ENCODE measurements at regions not wholly inside any gene's neighbourhood (a gene's known extent, or its start where the extent isn't known, plus 50 kb on each side); places are given as distances from the start of the nearest gene placed in this dataset.

DNA sequence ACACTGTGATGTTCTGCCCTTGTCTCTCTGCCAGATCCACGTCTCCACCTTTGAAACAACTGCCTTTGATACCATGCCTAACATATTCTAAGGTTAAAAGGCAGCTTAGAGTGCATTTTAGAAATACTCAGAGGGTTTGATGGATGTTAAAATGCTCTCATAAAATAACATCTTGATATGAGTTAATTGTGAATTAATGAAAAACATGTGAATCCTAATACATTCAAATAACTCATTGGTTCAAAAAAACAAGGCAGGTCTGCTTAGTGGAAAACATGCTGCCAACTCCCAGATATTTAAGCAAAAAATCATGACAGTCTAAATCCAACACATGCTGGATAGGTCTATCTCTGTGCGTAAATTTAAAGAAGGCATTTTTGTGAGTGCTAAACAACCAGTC is 291.8 kb downstream of the AHR start:
- RAD21 ChIA-PET (ENCODE audit: low non-redundant PET in 1 of 2, low total read pairs in 2 of 2, uncharacterized antibody in 2 of 2, unreplicated experiment in 2 of 2) = no interaction called here

DNA sequence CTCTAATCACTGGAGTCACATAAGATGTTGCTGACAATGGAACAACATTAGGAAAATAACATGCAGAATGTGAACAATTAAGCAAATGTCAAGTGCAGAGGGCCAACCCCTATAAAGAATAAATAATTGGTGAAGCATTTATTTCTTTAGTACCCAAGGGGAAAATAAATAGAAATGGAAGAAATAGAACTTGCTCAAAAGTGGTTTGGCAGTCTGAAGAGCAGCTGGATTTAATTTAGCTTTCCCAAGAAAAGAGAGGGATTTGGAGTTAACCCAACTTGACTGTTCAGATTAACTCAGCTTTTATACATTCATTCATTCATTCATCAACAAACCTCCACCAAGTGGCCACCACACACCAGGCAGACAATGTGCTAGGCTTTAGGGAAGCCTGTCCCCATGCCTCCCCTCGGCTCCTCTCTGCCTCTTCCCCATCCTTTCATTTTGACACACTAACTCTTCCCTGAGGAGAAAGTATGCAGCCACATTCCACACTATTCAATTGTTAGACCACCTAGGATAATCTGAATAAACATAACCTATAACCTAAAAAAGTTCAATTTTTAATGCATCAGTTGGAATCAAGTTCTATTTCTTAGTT is 295.5 kb downstream of the AHR start:
- ChIA-PET RAD21 (ENCODE audit: low non-redundant PET in 1 of 2, low total read pairs in 2 of 2, uncharacterized antibody in 2 of 2, unreplicated experiment in 2 of 2) (no interaction called here), CTCF (no interaction called here), POLR2A (no interaction called here)
- H3K9me3 ChIP-seq (ENCODE audit: control insufficient read depth in 1 of 2, insufficient read depth in 1 of 2, low read depth in 1 of 2, low read length in 2 of 2) = no peaks in the 10 kb centered on the region
- no peak overlapping the region for H3K9ac ChIP-seq (ENCODE audit: low read length)
- no TSS peak for BruUV-seq (replicated peaks)
- DNase-seq (ENCODE audit: low read depth, low spot score) (no peak), ATAC-seq (no peak)
- H3K27ac ChIP-seq (ENCODE audit: low read depth, low read length) = no peak overlapping the region
- no peak overlapping the region for H2AFZ ChIP-seq (ENCODE audit: low read depth, low read length, poor library complexity, severe bottlenecking)
- no peaks in the 10 kb centered on the region for H3K36me3 ChIP-seq (ENCODE audit: control insufficient read depth in 1 of 2, insufficient read depth in 2 of 2, low read length in 2 of 2)
- H3K9me2 ChIP-seq (ENCODE audit: insufficient read depth) = no peaks in the 10 kb centered on the region
- intact Hi-C loops (cut with micrococcal nuclease) = no loop called here
- H4K20me1 ChIP-seq (ENCODE audit: insufficient read depth) = no peaks in the 10 kb centered on the region
- H3K79me2 ChIP-seq (ENCODE audit: insufficient read depth, low read length) = no peaks in the 10 kb centered on the region
- no peak overlapping the region for H3K4me2 ChIP-seq (ENCODE audit: low read length)
- no peaks in the 10 kb centered on the region for H3K27me3 ChIP-seq (ENCODE audit: insufficient read depth, low read length)
- no peak overlapping the region for H3K4me3 ChIP-seq (replicated peaks in 1 of 2; ENCODE audit: low read depth in 1 of 2, low read length in 2 of 2)
- TF ChIP-seq, protein P1, sequence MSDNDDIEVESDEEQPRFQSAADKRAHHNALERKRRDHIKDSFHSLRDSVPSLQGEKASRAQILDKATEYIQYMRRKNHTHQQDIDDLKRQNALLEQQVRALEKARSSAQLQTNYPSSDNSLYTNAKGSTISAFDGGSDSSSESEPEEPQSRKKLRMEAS (IDR thresholded peaks at IDR 0.05) = no peak
- TF ChIP-seq TCF7L2 (IDR thresholded peaks at IDR 0.05; ENCODE audit: borderline replicate concordance, extremely low read depth, insufficient read depth, insufficient read length) = no peak
- no peak for TF ChIP-seq SIN3A (IDR thresholded peaks at IDR 0.05; ENCODE audit: low read depth)
- no peak for TF ChIP-seq POLR2AphosphoS5 (IDR thresholded peaks at IDR 0.05; ENCODE audit: low read depth, low read length)
- TF ChIP-seq, protein P2, sequence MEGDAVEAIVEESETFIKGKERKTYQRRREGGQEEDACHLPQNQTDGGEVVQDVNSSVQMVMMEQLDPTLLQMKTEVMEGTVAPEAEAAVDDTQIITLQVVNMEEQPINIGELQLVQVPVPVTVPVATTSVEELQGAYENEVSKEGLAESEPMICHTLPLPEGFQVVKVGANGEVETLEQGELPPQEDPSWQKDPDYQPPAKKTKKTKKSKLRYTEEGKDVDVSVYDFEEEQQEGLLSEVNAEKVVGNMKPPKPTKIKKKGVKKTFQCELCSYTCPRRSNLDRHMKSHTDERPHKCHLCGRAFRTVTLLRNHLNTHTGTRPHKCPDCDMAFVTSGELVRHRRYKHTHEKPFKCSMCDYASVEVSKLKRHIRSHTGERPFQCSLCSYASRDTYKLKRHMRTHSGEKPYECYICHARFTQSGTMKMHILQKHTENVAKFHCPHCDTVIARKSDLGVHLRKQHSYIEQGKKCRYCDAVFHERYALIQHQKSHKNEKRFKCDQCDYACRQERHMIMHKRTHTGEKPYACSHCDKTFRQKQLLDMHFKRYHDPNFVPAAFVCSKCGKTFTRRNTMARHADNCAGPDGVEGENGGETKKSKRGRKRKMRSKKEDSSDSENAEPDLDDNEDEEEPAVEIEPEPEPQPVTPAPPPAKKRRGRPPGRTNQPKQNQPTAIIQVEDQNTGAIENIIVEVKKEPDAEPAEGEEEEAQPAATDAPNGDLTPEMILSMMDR (IDR thresholded peaks at IDR 0.05 in 2 of 3, conservative IDR thresholded peaks at IDR 0.05 in 1 of 3; ENCODE audit: borderline replicate concordance in 1 of 3, insufficient read depth in 1 of 3, low read depth in 2 of 3, low read length in 2 of 3) = no peak
- no peak for TF ChIP-seq EGR1 (IDR thresholded peaks at IDR 0.05; ENCODE audit: low read depth)
- no peak for TF ChIP-seq CBX3 (IDR thresholded peaks at IDR 0.05; ENCODE audit: low read depth)
- no peak for TF ChIP-seq EZH2phosphoT487 (IDR thresholded peaks at IDR 0.05; ENCODE audit: borderline replicate concordance)
- no peak for TF ChIP-seq FOSL1 (IDR thresholded peaks at IDR 0.05; ENCODE audit: low read depth)
- TF ChIP-seq JUND (IDR thresholded peaks at IDR 0.05) = no peak
- TF ChIP-seq, protein P3, sequence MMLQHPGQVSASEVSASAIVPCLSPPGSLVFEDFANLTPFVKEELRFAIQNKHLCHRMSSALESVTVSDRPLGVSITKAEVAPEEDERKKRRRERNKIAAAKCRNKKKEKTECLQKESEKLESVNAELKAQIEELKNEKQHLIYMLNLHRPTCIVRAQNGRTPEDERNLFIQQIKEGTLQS (IDR thresholded peaks at IDR 0.05) = no peak
- no peaks in the 10 kb centered on the region for H3K4me1 ChIP-seq (ENCODE audit: control insufficient read depth in 1 of 2, insufficient read depth in 2 of 2, low read length in 2 of 2)

More for the DNA sequence above, 291.8 kb downstream of the AHR start:
- Histone ChIP-seq H3K36me3 (ENCODE audit: control insufficient read depth in 1 of 2, insufficient read depth in 2 of 2, low read length in 2 of 2) (no peaks in the 10 kb centered on the region), H4K20me1 (ENCODE audit: insufficient read depth) (no peaks in the 10 kb centered on the region), H3K4me2 (ENCODE audit: low read length) (no peak overlapping the region), H3K9me3 (ENCODE audit: control insufficient read depth in 1 of 2, insufficient read depth in 1 of 2, low read depth in 1 of 2, low read length in 2 of 2) (no peaks in the 10 kb centered on the region), H3K9me2 (ENCODE audit: insufficient read depth) (no peaks in the 10 kb centered on the region), H3K27ac (ENCODE audit: low read depth, low read length) (no peak overlapping the region), H3K79me2 (ENCODE audit: insufficient read depth, low read length) (no peaks in the 10 kb centered on the region), H3K4me3 (replicated peaks in 1 of 2; ENCODE audit: low read depth in 1 of 2, low read length in 2 of 2) (no peak overlapping the region), H3K27me3 (ENCODE audit: insufficient read depth, low read length) (no peaks in the 10 kb centered on the region), H3K4me1 (ENCODE audit: control insufficient read depth in 1 of 2, insufficient read depth in 2 of 2, low read length in 2 of 2) (no peaks in the 10 kb centered on the region), H3K9ac (ENCODE audit: low read length) (no peak overlapping the region), H2AFZ (ENCODE audit: low read depth, low read length, poor library complexity, severe bottlenecking) (no peak overlapping the region)
- ChIA-PET CTCF (no interaction called here), POLR2A (no interaction called here)
- no TSS peak for BruUV-seq (replicated peaks)
- no peak for DNase-seq (ENCODE audit: low read depth, low spot score)
- intact Hi-C loops (cut with micrococcal nuclease) = no loop called here
- TF ChIP-seq YY1 (IDR thresholded peaks at IDR 0.05; ENCODE audit: extremely low read depth, insufficient replicate concordance, low read depth, low read length) (no peak), SP1 (IDR thresholded peaks at IDR 0.05; ENCODE audit: low read depth) (no peak), ZNF274 (IDR thresholded peaks at IDR 0.05; ENCODE audit: low read depth, low read length) (no peak)
- no peak for ATAC-seq
